HEK293T (cell line): ENCODE measurements at regions not wholly inside any gene's neighbourhood (a gene's known extent, or its start where the extent isn't known, plus 50 kb on each side); places are given as distances from the start of the nearest gene placed in this dataset.

Experiments
- BHLHE40 ChIP-seq: fragments of 450-650 bp; IDR thresholded peaks from 2 replicates; pipeline ENCODE4 v1.6.1; 2016; ENCODE audit warnings: mild to moderate bottlenecking, moderate library complexity, borderline replicate concordance
- ELF4 ChIP-seq: fragments of 450-650 bp; IDR thresholded peaks from 2 replicates; pipeline ENCODE4 v1.6.1; 2017; ENCODE audit warnings: antibody characterized with exemption
- FOXA1 ChIP-seq: fragments of 450-650 bp; IDR thresholded peaks from 2 replicates; pipeline ENCODE4 v1.6.1; 2016; ENCODE audit warnings: mild to moderate bottlenecking
- FOXM1 ChIP-seq: fragments of 450-650 bp; IDR thresholded peaks from 2 replicates; pipeline ENCODE4 v1.6.1; 2017; ENCODE audit warnings: mild to moderate bottlenecking, borderline replicate concordance
- SP1 ChIP-seq: fragments of 450-650 bp; IDR thresholded peaks from 2 replicates; pipeline ENCODE4 v1.6.1; 2017
- TF ChIP-seq, protein P1 (sequence below): fragments of 450-650 bp; IDR thresholded peaks from 2 replicates; pipeline ENCODE4 v1.6.1; 2016

- no peak for TF ChIP-seq ELF4
- no peak for TF ChIP-seq FOXA1
- TF ChIP-seq BHLHE40: no peak
- no peak for TF ChIP-seq FOXM1
- TF ChIP-seq, protein P1, sequence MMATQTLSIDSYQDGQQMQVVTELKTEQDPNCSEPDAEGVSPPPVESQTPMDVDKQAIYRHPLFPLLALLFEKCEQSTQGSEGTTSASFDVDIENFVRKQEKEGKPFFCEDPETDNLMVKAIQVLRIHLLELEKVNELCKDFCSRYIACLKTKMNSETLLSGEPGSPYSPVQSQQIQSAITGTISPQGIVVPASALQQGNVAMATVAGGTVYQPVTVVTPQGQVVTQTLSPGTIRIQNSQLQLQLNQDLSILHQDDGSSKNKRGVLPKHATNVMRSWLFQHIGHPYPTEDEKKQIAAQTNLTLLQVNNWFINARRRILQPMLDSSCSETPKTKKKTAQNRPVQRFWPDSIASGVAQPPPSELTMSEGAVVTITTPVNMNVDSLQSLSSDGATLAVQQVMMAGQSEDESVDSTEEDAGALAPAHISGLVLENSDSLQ: no peak
- no peak for TF ChIP-seq SP1
Observed at GRCh38 chr4:54384563-54384962, 155.5 kb downstream of the PDGFRA start.
